IMR-90 (cell line): ENCODE measurements at regions not wholly inside any gene's neighbourhood (a gene's known extent, or its start where the extent isn't known, plus 50 kb on each side); places are given as distances from the start of the nearest gene placed in this dataset.

Experiments used
- ATAC-seq: fragments of 200-7000 bp; cut with Tn5 transposase; 2 replicates; pipeline ENCODE4 v1.9.1; 2020; ENCODE audit warnings: low read depth, mild to moderate bottlenecking, moderate library complexity
- BruUV-seq: library from RNA; stranded (reverse); fragments of 400-500 nt; replicated peaks from 2 replicates; lab custom pipeline; 2021; lab: Mats Ljungman, UMichigan
- CTCF ChIA-PET: fragments of 300-600 bp; formaldehyde crosslinking; extraction: SDS; loops from one replicate; lab custom pipeline; 2021; ENCODE audit warnings: antibody characterized with exemption; lab: Yijun Ruan, JAX
- POLR2A ChIA-PET: fragments of 300-600 bp; sonication (Branson Sonifier 250); formaldehyde crosslinking; loops from one replicate; lab custom pipeline; 2022; ENCODE audit warnings: antibody characterized with exemption; ENCODE audit not compliant: unreplicated experiment; lab: Charles Lee
- DNase-seq: peaks from one replicate; pipeline ENCODE4 v3.0.0; 2013
- H2AFZ ChIP-seq: replicated peaks from 2 replicates; pipeline ENCODE3; 2013; ENCODE audit warnings: low read length, mild to moderate bottlenecking; ENCODE audit not compliant: poor library complexity
- H2AK5ac ChIP-seq: 2 replicates; pipeline ENCODE4 v1.6.1; 2013; ENCODE audit warnings: low read depth, low read length, inconsistent platforms
- H2AK9ac ChIP-seq: replicated peaks from 2 replicates; pipeline ENCODE3; 2013; ENCODE audit warnings: mild to moderate bottlenecking, low read depth, low read length, moderate library complexity; ENCODE audit not compliant: poor library complexity
- H2BK120ac ChIP-seq: 2 replicates; pipeline ENCODE4 v1.6.1; 2013; ENCODE audit warnings: low read depth, low read length, inconsistent platforms
- H2BK15ac ChIP-seq: 3 replicates; pipeline ENCODE4 v1.6.1; 2013; ENCODE audit warnings: low read depth, low read length, inconsistent platforms
- H2BK20ac ChIP-seq: 2 replicates; pipeline ENCODE4 v1.6.1; 2013; ENCODE audit warnings: low read depth, mild to moderate bottlenecking, inconsistent platforms, low read length, moderate library complexity
- H2BK5ac ChIP-seq: 2 replicates; pipeline ENCODE4 v1.6.1; 2013; ENCODE audit warnings: mild to moderate bottlenecking, low read depth, low read length, inconsistent platforms; ENCODE audit not compliant: poor library complexity, severe bottlenecking
- H3K14ac ChIP-seq: replicated peaks from 2 replicates; pipeline ENCODE4 v1.6.1; 2013; ENCODE audit warnings: low read depth, low read length, inconsistent platforms
- H3K18ac ChIP-seq: 2 replicates; pipeline ENCODE4 v1.6.1; 2013; ENCODE audit warnings: low read depth, low read length, control low read depth
- H3K23ac ChIP-seq: 2 replicates; pipeline ENCODE4 v1.6.1; 2013; ENCODE audit warnings: low read depth, low read length, inconsistent platforms
- H3K27ac ChIP-seq: 2 replicates; pipeline ENCODE4 v1.5.1; 2013; ENCODE audit warnings: mild to moderate bottlenecking, control low read depth, low read length; ENCODE audit not compliant: insufficient read depth
- H3K27me3 ChIP-seq: 2 replicates; pipeline ENCODE4 v1.6.1; 2013; ENCODE audit warnings: low read length; ENCODE audit not compliant: control insufficient read depth, insufficient read depth
- H3K36me3 ChIP-seq: 2 replicates; pipeline ENCODE4 v1.6.1; 2013; ENCODE audit warnings: low read length, mixed read lengths; ENCODE audit not compliant: control insufficient read depth, insufficient read depth
- H3K4ac ChIP-seq: 2 replicates; pipeline ENCODE4 v1.6.1; 2013; ENCODE audit warnings: low read depth, low read length, inconsistent platforms
- H3K4me1 ChIP-seq: 2 replicates; pipeline ENCODE4 v1.6.1; 2013; ENCODE audit warnings: low read length, mixed read lengths; ENCODE audit not compliant: control insufficient read depth, insufficient read depth
- H3K4me2 ChIP-seq: 2 replicates; pipeline ENCODE4 v1.6.1; 2013; ENCODE audit warnings: low read depth, mild to moderate bottlenecking, control low read depth, low read length, moderate library complexity
- H3K4me3 ChIP-seq: 2 replicates; pipeline ENCODE4 v1.5.1; 2013; ENCODE audit warnings: low read depth, mild to moderate bottlenecking, control low read depth, low read length, moderate library complexity; ENCODE audit not compliant: insufficient read depth
- H3K56ac ChIP-seq: 2 replicates; pipeline ENCODE4 v1.6.1; 2013; ENCODE audit warnings: low read length, inconsistent platforms; ENCODE audit not compliant: insufficient read depth; ENCODE audit errors: extremely low read depth
- H3K79me1 ChIP-seq, 2 experiments: 2 replicates each; pipeline ENCODE4 v1.6.1; 2013; ENCODE audit warnings: low read length in 2 of 2, inconsistent platforms in 1 of 2, low read depth in 1 of 2
- H3K9ac ChIP-seq: 2 replicates; pipeline ENCODE4 v1.6.1; 2013; ENCODE audit warnings: low read depth, low read length, control low read depth
- H3K9me1 ChIP-seq: 2 replicates; pipeline ENCODE4 v1.6.1; 2013; ENCODE audit warnings: low read length, inconsistent platforms; ENCODE audit not compliant: insufficient read depth
- H3K9me3 ChIP-seq: 2 replicates; pipeline ENCODE4 v1.6.1; 2013; ENCODE audit warnings: low read length; ENCODE audit not compliant: control insufficient read depth, insufficient read depth
- H4K20me1 ChIP-seq: 2 replicates; pipeline ENCODE4 v1.6.1; 2013; ENCODE audit warnings: low read length, inconsistent platforms; ENCODE audit not compliant: insufficient read depth
- H4K5ac ChIP-seq: 2 replicates; pipeline ENCODE4 v1.6.1; 2013; ENCODE audit warnings: mild to moderate bottlenecking, low read depth, low read length, control low read depth
- H4K8ac ChIP-seq, 2 experiments: 2 replicates each; pipeline ENCODE4 v1.6.1; 2013; ENCODE audit warnings: low read depth in 2 of 2, low read length in 2 of 2, control low read depth in 1 of 2, inconsistent platforms in 1 of 2
- H4K91ac ChIP-seq: 2 replicates; pipeline ENCODE4 v1.6.1; 2013; ENCODE audit warnings: low read depth, low read length, inconsistent platforms; ENCODE audit not compliant: insufficient read depth
- CHD1 ChIP-seq: IDR thresholded peaks from 2 replicates; pipeline ENCODE4 v1.6.1; 2012; ENCODE audit warnings: low read depth, low read length, improper control_type of control experiment
- MAFK ChIP-seq: IDR thresholded peaks from 2 replicates; pipeline ENCODE4 v1.6.1; 2012; ENCODE audit warnings: low read depth, low read length, improper control_type of control experiment
- WGBS, 2 experiments: methylation state at CpG; one replicate each; pipeline versions ENCODE4 v1.1.5 to v1.1.7; 2013; ENCODE audit warnings: missing lambda C conversion rate in 2 of 2; ENCODE audit not compliant: insufficient read length in 1 of 2; ENCODE audit errors: extremely low coverage in 2 of 2; 5-methylcytosine and 5-hydroxymethylcytosine counted together
- dilution Hi-C: fragments of 300-500 bp; cut with HindIII; formaldehyde crosslinking; loops from one replicate; pipeline ENCODE4 v1.14.3; 2018; ENCODE audit warnings: low sequenced_read_pairs; ENCODE audit not compliant: unreplicated experiment
- in situ Hi-C: fragments of 300-500 bp; cut with MboI; formaldehyde crosslinking; loops from 3 replicates; pipeline ENCODE4 v1.14.3; 2019; ENCODE audit warnings: low sequenced_read_pairs, inconsistent platforms, mixed read lengths
- intact Hi-C: fragments of 100-400 bp; cut with micrococcal nuclease; formaldehyde crosslinking; loops from 2 replicates; pipeline ENCODE4 v1.10.0; 2022

DNA sequence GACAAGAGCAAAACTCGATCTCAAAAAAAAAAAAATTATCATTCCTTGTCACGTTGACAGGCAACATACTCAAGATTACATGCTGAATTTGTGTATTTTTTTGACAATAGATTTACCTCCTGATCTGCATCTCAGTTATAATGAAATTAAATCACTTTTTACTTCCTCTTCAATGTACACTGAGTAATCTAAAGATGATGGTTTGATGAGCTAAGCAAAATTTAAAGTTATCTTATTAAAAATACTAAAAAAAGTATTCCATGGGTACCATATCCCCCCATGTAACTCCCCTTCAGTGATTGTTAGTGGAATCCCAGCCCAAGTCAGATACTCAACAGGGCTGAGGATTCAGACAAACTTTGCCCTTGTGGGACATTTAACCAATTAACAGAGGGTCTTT is 463.2 kb downstream of the OCA2 start:
- in situ Hi-C loops, result no loop called here
- Histone ChIP-seq H3K4me3 (no peak overlapping the region), H4K5ac (no peak overlapping the region), H3K4ac (no peak overlapping the region), H3K4me1 (no peaks in the 10 kb centered on the region), H3K36me3 (no peaks in the 10 kb centered on the region), H4K8ac (no peak overlapping the region), H3K4me2 (no peak overlapping the region), H4K91ac (no peak overlapping the region), H3K23ac (no peak overlapping the region), H3K9ac (no peak overlapping the region), H2AK9ac (no peak overlapping the region), H3K18ac (no peak overlapping the region), H3K9me3 (peaks cover 19% of the 10 kb centered on the region; the same call in 1 of the 2 replicates), H2AFZ (no peak overlapping the region), H2AK5ac (no peak overlapping the region), H2BK15ac (no peak overlapping the region), H3K79me1 (no peaks in the 10 kb centered on the region), H3K9me1 (no peaks in the 10 kb centered on the region), H4K20me1 (no peaks in the 10 kb centered on the region), H2BK120ac (no peak overlapping the region), H3K14ac (no peak overlapping the region), H2BK5ac (no peak overlapping the region), H2BK20ac (no peak overlapping the region), H3K56ac (no peak overlapping the region), H3K27ac (no peak overlapping the region), H3K27me3 (no peaks in the 10 kb centered on the region)
- dilution Hi-C loops, result no loop called here
- POLR2A ChIA-PET, result no interaction called here
- no peak for DNase-seq
- CTCF ChIA-PET, result no interaction called here
- BruUV-seq, result no TSS peak
- no CpG with 5 or more reads among the region's 2 CpGs for WGBS, 2 experiments
- TF ChIP-seq CHD1 (no peak), MAFK (peak; percentile 65)
- intact Hi-C loops, result no loop called here
- ATAC-seq, result no peak
